Neural cell (in vitro differentiated cells): ENCODE measurements at regions not wholly inside any gene's neighbourhood (a gene's known extent, or its start where the extent isn't known, plus 50 kb on each side); places are given as distances from the start of the nearest gene placed in this dataset.
"Not testable (repeated sequence)": the region's sequence is repeated elsewhere in the genome, so short reads cannot be mapped to it uniquely, and the experiment has no call there.

Experiments used
- H2AFZ ChIP-seq: fragments of 200-600, 300-800 bp; sonication (generic), shearing (Covaris generic); 2 replicates; pipeline ENCODE4 v1.6.0; 2014; ENCODE audit warnings: low read depth, mild to moderate bottlenecking, antibody characterized with exemption, low read length, moderate library complexity
- H3F3A ChIP-seq: fragments of 200-600 bp; shearing (Covaris generic); 2 replicates; pipeline ENCODE4 v1.6.1; 2016; ENCODE audit warnings: mild to moderate bottlenecking, moderate library complexity, mixed read lengths, antibody characterized with exemption, low read length; ENCODE audit not compliant: insufficient read depth, poor library complexity, severe bottlenecking
- H3K27ac ChIP-seq: fragments of 200-600, 300-800 bp; sonication (generic), shearing (Covaris generic); 2 replicates; pipeline ENCODE4 v1.5.1; 2014; ENCODE audit warnings: mild to moderate bottlenecking, low read length, moderate library complexity
- H3K27me3 ChIP-seq: fragments of 300-800, 200-600 bp; sonication (generic), shearing (Covaris generic); 2 replicates; pipeline ENCODE4 v1.6.0; 2014; ENCODE audit warnings: mild to moderate bottlenecking, low read depth, low read length, moderate library complexity; ENCODE audit not compliant: insufficient read depth
- H3K36me3 ChIP-seq: fragments of 300-800, 200-600 bp; sonication (generic), shearing (Covaris generic); 2 replicates; pipeline ENCODE4 v1.5.1; 2014; ENCODE audit warnings: mild to moderate bottlenecking, antibody characterized with exemption, low read length, moderate library complexity; ENCODE audit not compliant: insufficient read depth
- H3K4me2 ChIP-seq: fragments of 300-800, 200-600 bp; sonication (generic), shearing (Covaris generic); 2 replicates; pipeline ENCODE4 v1.6.0; 2014; ENCODE audit warnings: mild to moderate bottlenecking, low read length
- H3K4me3 ChIP-seq: fragments of 300-800, 200-600 bp; sonication (generic), shearing (Covaris generic); 2 replicates; pipeline ENCODE4 v1.5.1; 2014; ENCODE audit warnings: mild to moderate bottlenecking, low read length, moderate library complexity
- H3K79me2 ChIP-seq: fragments of 200-600 bp; shearing (Covaris generic); replicated peaks from 2 replicates; pipeline ENCODE4 v1.6.0; 2014; ENCODE audit warnings: mild to moderate bottlenecking, low read length, moderate library complexity; ENCODE audit not compliant: insufficient read depth
- H3K9ac ChIP-seq: fragments of 300-800, 200-600 bp; sonication (generic), shearing (Covaris generic); 2 replicates; pipeline ENCODE4 v1.6.1; 2016; ENCODE audit warnings: mild to moderate bottlenecking, low read length, mixed read lengths
- H3K9me2 ChIP-seq: fragments of 200-600 bp; shearing (Covaris generic); 2 replicates; pipeline ENCODE4 v1.6.1; 2016; ENCODE audit warnings: mild to moderate bottlenecking, low read length, mixed read lengths; ENCODE audit not compliant: insufficient read depth
- H3K9me3 ChIP-seq: fragments of 200-600, 300-800 bp; sonication (generic), shearing (Covaris generic); 2 replicates; pipeline ENCODE4 v1.6.1; 2016; ENCODE audit warnings: mild to moderate bottlenecking, mixed run types, low read length, moderate library complexity, mixed read lengths
- H4K20me1 ChIP-seq: fragments of 200-600 bp; shearing (Covaris generic); 2 replicates; pipeline ENCODE4 v1.6.1; 2016; ENCODE audit warnings: mild to moderate bottlenecking, mixed run types; ENCODE audit not compliant: insufficient read depth
- CTCF ChIP-seq: fragments of 450-650 bp; IDR thresholded peaks from 2 replicates; pipeline ENCODE4 v1.5.1; 2014; ENCODE audit warnings: antibody characterized with exemption, mild to moderate bottlenecking, moderate library complexity; ENCODE audit not compliant: poor library complexity, severe bottlenecking
- EP300 ChIP-seq: fragments of 450-650 bp; conservative IDR thresholded peaks from 2 replicates; pipeline ENCODE4 v1.6.1; 2014; ENCODE audit warnings: antibody characterized with exemption, mild to moderate bottlenecking, moderate library complexity; ENCODE audit not compliant: poor library complexity, severe bottlenecking
- EZH2 ChIP-seq: fragments of 200-600, 300-800 bp; shearing (Covaris generic), sonication (generic); IDR thresholded peaks from 2 replicates; pipeline ENCODE4 v1.6.1; 2014; ENCODE audit warnings: antibody characterized with exemption, low read length, borderline replicate concordance, mild to moderate bottlenecking; ENCODE audit not compliant: insufficient read depth, poor library complexity, severe bottlenecking
- MXI1 ChIP-seq: fragments of 450-650 bp; conservative IDR thresholded peaks from 2 replicates; pipeline ENCODE4 v1.6.1; 2014; ENCODE audit warnings: antibody characterized with exemption, mild to moderate bottlenecking; ENCODE audit not compliant: poor library complexity, severe bottlenecking
- POLR2AphosphoS5 ChIP-seq: IDR thresholded peaks from 2 replicates; pipeline ENCODE4 v1.6.1; 2012
- RAD21 ChIP-seq: fragments of 450-650 bp; conservative IDR thresholded peaks from 2 replicates; pipeline ENCODE4 v1.6.1; 2014; ENCODE audit warnings: antibody characterized with exemption, mild to moderate bottlenecking, moderate library complexity
- REST ChIP-seq: IDR thresholded peaks from 2 replicates; pipeline ENCODE4 v1.6.1; 2012; ENCODE audit warnings: borderline replicate concordance
- SMC3 ChIP-seq: fragments of 450-650 bp; conservative IDR thresholded peaks from 2 replicates; pipeline ENCODE4 v1.6.1; 2014; ENCODE audit warnings: antibody characterized with exemption, mild to moderate bottlenecking, moderate library complexity; ENCODE audit not compliant: poor library complexity
- TAF1 ChIP-seq: IDR thresholded peaks from 2 replicates; pipeline ENCODE4 v1.6.1; 2012; ENCODE audit warnings: low read depth

- H3K27me3 ChIP-seq, H2AFZ ChIP-seq, H3K79me2 ChIP-seq, H3K9me2 ChIP-seq, H3K4me3 ChIP-seq, H3K9me3 ChIP-seq, H3K27ac ChIP-seq, H3F3A ChIP-seq, H4K20me1 ChIP-seq, H3K36me3 ChIP-seq, H3K9ac ChIP-seq, H3K4me2 ChIP-seq: not testable (repeated sequence)
These were observed 76.2 kb upstream of the EHBP1 start for GRCh38 chr2:62629310-62629709.

- no peaks in the 10 kb centered on the region for H3K27me3 ChIP-seq
- H3K4me3 ChIP-seq, result no peak overlapping the region
- no peak overlapping the region for H3K4me2 ChIP-seq
- no peaks in the 10 kb centered on the region for H3K79me2 ChIP-seq
- no peaks in the 10 kb centered on the region for H3K9me2 ChIP-seq
- no peak overlapping the region for H2AFZ ChIP-seq
- H3K9me3 ChIP-seq, result no peaks in the 10 kb centered on the region
- no peak overlapping the region for H3K9ac ChIP-seq
- no peak for TF ChIP-seq POLR2AphosphoS5
- TF ChIP-seq SMC3, result no peak
- no peak for TF ChIP-seq RAD21
- no peaks in the 10 kb centered on the region for H4K20me1 ChIP-seq
- no peaks in the 10 kb centered on the region for H3F3A ChIP-seq
- H3K36me3 ChIP-seq, result no peaks in the 10 kb centered on the region
- no peak overlapping the region for H3K27ac ChIP-seq
These were observed 77.8 kb upstream of the EHBP1 start for GRCh38 chr2:62627667-62628066.

- no peaks in the 10 kb centered on the region for H3K79me2 ChIP-seq
- H3K4me3 ChIP-seq, result no peak overlapping the region
- no peaks in the 10 kb centered on the region for H3K27me3 ChIP-seq
- no peak overlapping the region for H3K9ac ChIP-seq
- no peak overlapping the region for H3K4me2 ChIP-seq
- no peaks in the 10 kb centered on the region for H3K9me2 ChIP-seq
- no peaks in the 10 kb centered on the region for H3F3A ChIP-seq
- TF ChIP-seq EZH2 (no peak), SMC3 (no peak), POLR2AphosphoS5 (no peak), EP300 (no peak), TAF1 (no peak), RAD21 (no peak), CTCF (no peak), MXI1 (no peak), REST (no peak)
- no peak overlapping the region for H2AFZ ChIP-seq
- H4K20me1 ChIP-seq, result no peaks in the 10 kb centered on the region
- H3K9me3 ChIP-seq, result no peaks in the 10 kb centered on the region
- no peaks in the 10 kb centered on the region for H3K36me3 ChIP-seq
- H3K27ac ChIP-seq, result no peak overlapping the region
These were observed 80.7 kb upstream of the EHBP1 start for GRCh38 chr2:62624855-62625254.

- H2AFZ ChIP-seq, H3K79me2 ChIP-seq, H3K36me3 ChIP-seq, H3K4me3 ChIP-seq, H3K9me2 ChIP-seq, H3K27me3 ChIP-seq, H3K9ac ChIP-seq, H4K20me1 ChIP-seq, H3F3A ChIP-seq, H3K9me3 ChIP-seq, H3K4me2 ChIP-seq, H3K27ac ChIP-seq: not testable (repeated sequence)
These were observed 89.0 kb upstream of the EHBP1 start for GRCh38 chr2:62616486-62616885.
